ENCODE measurements at regions not wholly inside any gene's neighbourhood (a gene's known extent, or its start where the extent isn't known, plus 50 kb on each side); places are given as distances from the start of the nearest gene placed in this dataset.

DNA sequence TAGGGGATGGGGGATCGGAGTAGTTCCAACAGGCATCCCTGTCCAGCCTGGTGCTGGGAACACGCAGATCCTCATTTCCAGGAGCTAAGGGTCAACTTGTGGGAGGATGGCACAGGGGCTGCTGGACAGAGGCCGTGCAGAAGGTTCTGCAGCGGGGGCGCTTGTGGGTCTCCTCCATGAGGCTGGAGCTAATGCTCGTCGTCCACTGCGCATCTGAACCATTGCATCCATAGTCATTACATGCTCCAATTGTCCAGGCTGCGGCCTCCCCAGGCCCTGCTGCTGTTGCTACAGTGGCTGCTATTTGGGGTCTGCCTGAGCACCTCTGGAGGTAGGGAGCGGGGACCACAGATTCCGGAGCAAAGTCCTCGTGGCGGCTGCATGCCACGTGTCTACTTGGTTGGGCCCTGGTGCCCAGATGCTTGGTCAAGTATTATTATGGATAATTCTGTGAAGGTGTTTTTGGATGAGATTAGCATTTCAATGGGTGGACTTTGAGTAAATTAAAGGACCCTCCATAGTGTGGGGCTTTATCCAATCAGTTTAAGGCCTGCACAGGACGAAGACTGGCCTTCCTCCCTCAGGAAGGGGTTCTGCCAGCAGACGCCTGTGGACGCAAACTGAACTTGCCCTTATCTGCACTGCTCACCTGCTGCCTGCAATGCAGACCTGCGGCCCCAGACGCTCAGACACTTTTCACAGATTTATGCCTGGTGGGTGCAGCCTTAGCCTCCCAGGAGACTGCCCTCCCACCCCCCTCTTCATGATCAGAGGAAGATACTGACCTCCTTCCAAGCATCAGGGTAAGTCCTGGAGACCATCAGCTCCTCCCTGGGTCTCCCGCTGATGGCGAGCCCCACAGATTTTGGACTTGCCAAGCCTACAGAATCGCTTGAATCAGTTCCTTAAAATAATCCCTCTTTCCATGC, 127.5 kb upstream of the IRX4 start:
- DNase-seq (ENCODE audit: low spot score): no peak

- no peak for DNase-seq (ENCODE audit: low spot score)
Observed at GRCh38 chr5:2008851-2009629, 126.3 kb upstream of the IRX4 start.

- DNase-seq (ENCODE audit: low spot score): peak; percentile 24
Observed at GRCh38 chr5:2007878-2008501, 125.3 kb upstream of the IRX4 start.

GRCh38 chr5:2007496-2007877, 124.8 kb upstream of the IRX4 start:
- DNase-seq (ENCODE audit: low spot score): no peak

DNA sequence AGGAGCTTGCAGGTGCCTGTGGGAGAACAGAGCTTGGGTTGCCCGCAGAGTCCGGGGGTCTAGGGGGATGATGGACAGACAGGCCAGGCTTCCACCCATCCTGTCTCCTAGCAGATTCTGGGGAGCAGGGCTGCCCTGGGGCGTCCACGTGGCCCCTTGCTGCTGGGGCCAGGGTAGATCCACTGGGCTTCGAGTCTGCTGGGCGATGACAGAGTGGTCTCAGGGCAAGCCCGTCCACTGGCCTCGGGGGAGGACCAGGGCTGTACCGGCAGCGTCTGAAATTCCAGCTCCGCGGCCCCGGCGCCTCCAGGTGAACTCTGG, 124.2 kb upstream of the IRX4 start:
- DNase-seq (ENCODE audit: low spot score): no peak

DNA sequence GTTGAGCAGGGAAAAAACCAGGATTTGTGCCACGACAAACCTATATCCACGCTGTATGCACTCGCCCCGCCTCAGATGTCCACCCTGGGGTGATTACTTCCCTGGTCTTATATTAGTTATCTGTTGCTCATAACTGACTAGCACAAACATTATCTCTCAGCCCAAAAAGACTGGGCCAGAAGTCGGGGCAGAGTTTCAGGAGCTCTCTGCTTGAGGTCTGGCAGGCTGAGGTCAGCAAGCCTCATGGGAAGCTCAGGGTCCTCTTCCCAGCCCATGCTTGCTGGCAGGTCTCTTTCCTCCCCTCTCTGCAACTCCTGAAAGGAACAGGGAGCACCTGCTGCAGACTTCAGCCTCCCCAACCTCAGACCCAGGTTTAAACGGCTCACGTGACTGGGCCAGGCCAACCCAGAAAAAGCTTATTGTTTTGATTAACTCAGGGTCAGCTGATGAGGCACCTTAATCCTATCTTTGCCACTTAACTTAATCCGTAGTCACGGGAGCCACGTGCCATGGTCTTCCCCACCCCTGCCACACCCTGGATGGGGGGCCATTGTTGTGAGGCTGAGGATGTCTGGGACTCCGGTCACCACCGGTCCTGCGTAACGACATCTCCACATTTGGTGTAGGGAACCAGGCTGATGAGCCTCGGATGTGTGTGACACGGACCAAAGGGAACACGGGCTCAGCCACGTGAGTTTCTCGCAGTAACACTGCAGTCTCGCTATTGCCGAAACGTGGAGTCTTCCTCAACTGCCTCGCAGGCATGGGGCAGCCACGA, 123.7 kb upstream of the IRX4 start:
- DNase-seq (ENCODE audit: low spot score): no peak

- no peak for DNase-seq (ENCODE audit: low spot score)
Observed at GRCh38 chr5:2005101-2006041, 122.6 kb upstream of the IRX4 start.

- DNase-seq (ENCODE audit: low spot score): no peak
Observed at GRCh38 chr5:2003690-2004365, 121.1 kb upstream of the IRX4 start.

DNA sequence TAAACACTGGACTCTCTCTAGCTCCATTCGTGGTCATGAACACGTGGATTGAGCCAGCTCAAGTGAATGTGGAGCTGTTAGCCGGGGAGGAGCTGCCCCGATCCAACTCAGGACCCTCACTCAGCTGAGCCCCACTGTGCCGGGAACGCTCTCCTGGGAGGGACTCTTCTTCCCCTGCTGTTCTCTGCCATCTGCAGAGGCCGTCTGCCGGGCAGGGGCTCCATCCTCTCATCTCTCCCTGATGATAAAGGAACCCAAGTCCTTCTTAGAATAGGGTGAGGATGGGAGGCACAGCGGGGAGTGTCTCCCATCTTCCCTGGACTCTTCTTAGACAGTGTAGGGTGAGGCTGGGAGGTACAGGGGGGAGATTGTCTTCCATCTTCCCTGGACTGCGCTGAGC, 120.5 kb upstream of the IRX4 start:
- no peak for DNase-seq (ENCODE audit: low spot score)

DNA sequence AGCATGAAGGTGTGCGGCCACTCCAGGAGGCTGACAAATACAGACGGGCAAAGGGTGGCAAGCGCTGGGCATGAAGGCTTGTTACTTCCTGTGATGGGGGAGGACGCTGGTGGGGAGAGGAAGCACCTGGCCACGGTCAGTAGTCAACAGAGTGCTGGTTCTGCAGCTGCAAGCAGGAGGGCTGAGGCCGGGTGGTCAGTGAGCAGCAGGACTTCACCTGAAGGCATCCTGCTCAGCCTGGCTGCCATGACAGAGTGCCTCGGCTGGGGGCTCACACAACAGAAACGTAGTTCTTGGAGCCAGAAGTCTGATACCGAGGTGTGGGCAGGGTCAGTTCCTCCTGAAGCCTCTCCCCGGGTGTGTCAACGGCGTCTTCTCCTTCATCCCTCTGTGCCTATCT, 118.6 kb upstream of the IRX4 start:
- DNase-seq (ENCODE audit: low spot score): no peak

DNA sequence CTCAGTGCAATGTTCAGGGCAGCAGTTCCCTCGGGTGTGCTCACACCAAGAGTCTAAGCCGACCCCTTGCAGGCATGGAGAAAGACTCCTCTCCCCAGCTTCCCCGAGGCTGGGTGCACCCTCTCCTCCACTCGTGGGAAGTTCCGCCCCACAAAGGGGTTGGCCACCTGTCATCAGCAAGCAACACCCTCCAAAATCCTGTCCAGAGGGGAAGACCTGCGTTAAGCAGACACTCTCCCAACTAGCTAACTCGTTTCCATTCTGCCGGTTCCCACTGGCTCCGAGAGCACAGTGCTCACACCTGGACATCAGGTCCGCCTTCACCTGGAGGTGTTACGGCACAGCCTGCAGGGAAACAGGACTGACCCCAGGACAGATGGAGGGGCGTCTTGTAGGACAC, 117.9 kb upstream of the IRX4 start:
- no peak for DNase-seq (ENCODE audit: low spot score)

DNA sequence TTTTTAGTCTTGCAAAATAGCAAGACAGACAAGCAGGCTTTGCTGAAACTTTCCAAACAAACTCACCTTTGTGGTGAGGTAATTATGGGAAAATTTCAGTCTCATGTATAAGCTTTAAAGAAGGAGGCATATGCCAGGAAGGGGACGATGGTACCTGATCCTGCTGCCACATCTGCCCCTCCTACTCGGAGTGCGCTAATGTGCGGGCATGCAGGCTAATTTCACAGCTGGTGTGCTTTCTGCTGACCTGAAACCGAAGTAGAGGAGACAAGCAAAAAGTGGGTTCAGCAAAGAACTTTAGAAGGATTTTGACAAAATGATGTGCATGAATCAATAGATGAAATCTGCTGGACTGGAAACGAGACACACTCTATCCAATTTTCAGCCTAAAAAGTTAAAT, 117.1 kb upstream of the IRX4 start:
- no peak for DNase-seq (ENCODE audit: low spot score)

GRCh38 chr5:1998716-1999317, 116.1 kb upstream of the IRX4 start:
- DNase-seq (ENCODE audit: low spot score): no peak

DNA sequence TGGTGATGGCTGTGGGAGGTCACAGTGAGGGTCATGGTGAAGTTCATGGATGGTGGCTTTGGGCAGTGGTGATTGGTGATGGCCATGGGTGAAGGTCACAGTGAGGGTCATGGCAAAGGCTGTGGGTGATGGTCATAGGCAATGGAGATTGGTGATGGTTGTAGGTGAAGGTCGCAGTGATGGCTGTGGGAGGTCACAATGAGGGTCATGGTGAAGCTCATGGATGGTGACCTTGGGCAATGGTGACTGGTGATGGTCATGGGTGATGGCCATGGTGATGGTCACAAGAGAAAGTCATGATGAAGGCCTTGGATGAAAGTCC, 115.6 kb upstream of the IRX4 start:
- DNase-seq (ENCODE audit: low spot score): no peak

GRCh38 chr5:1997640-1998347, 115.1 kb upstream of the IRX4 start:
- no peak for DNase-seq (ENCODE audit: low spot score)

DNA sequence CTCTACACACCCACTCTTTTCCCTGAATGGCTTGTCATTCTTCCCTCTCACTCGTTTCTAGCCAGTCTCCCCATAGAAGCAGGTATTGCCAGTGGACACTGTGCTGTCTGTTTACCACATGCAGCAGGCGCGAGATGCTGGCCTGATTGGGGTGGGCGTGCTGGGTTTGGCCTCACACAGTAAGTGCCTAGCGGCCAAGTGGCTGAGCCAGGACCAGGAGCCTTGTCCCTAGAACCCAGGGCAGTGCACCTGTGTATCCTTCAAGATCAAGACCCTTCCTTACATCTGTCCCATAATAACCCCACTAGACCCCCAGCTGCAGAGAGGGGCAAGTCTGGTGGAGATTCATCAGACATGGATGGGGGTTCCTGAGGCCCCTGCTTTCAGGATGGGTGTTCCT, 112.8 kb upstream of the IRX4 start:
- no peak for DNase-seq (ENCODE audit: low spot score)

GRCh38 chr5:1987471-1987870, 104.7 kb upstream of the IRX4 start:
- DNase-seq (ENCODE audit: low spot score): no peak

DNA sequence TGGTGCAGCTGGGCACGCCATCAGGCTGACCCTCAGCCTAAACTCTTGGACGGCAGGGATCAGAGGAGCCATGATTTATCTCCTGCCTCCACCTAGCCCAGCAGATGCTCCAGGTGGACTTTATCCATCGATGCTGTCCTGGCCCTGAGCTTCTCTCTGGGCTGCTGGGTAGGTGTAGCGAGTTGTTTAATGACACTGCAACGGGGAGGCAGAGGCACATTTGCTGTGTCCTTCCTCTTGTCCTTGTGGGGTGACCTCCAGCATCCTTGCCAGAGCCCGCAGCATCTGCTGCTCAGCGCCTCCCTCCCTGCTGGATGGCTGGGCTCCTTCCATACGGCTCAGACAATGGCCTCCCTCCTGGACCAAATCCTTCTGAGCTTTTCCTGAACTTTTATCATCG, 103.1 kb upstream of the IRX4 start:
- DNase-seq (ENCODE audit: low spot score): no peak

- DNase-seq (ENCODE audit: low spot score): no peak
Observed at GRCh38 chr5:1983919-1984695, 101.4 kb upstream of the IRX4 start.

All from GM03348 (cell line).